ENCODE measurements at regions not wholly inside any gene's neighbourhood (a gene's known extent, or its start where the extent isn't known, plus 50 kb on each side); places are given as distances from the start of the nearest gene placed in this dataset.

- no peak for DNase-seq (ENCODE audit: low spot score in 2 of 2, unreplicated experiment in 2 of 2)
- Mint-ChIP-seq H3K27me3 (ENCODE audit: low read depth) (peaks cover 22% of the 10 kb centered on the region), H3K9me3 (no peaks in the 10 kb centered on the region), H3K4me3 (no peak overlapping the region), H3K27ac (no peak overlapping the region), H3K4me1 (peaks cover 80% of the 10 kb centered on the region), H3K36me3 (no peaks in the 10 kb centered on the region)
- TF ChIP-seq, protein P1, sequence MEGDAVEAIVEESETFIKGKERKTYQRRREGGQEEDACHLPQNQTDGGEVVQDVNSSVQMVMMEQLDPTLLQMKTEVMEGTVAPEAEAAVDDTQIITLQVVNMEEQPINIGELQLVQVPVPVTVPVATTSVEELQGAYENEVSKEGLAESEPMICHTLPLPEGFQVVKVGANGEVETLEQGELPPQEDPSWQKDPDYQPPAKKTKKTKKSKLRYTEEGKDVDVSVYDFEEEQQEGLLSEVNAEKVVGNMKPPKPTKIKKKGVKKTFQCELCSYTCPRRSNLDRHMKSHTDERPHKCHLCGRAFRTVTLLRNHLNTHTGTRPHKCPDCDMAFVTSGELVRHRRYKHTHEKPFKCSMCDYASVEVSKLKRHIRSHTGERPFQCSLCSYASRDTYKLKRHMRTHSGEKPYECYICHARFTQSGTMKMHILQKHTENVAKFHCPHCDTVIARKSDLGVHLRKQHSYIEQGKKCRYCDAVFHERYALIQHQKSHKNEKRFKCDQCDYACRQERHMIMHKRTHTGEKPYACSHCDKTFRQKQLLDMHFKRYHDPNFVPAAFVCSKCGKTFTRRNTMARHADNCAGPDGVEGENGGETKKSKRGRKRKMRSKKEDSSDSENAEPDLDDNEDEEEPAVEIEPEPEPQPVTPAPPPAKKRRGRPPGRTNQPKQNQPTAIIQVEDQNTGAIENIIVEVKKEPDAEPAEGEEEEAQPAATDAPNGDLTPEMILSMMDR (IDR thresholded peaks at IDR 0.05; ENCODE audit: unreplicated experiment), result no peak
These were observed 51.6 kb upstream of the DLK1 start for GRCh38 chr14:100674897-100675619.

DNA sequence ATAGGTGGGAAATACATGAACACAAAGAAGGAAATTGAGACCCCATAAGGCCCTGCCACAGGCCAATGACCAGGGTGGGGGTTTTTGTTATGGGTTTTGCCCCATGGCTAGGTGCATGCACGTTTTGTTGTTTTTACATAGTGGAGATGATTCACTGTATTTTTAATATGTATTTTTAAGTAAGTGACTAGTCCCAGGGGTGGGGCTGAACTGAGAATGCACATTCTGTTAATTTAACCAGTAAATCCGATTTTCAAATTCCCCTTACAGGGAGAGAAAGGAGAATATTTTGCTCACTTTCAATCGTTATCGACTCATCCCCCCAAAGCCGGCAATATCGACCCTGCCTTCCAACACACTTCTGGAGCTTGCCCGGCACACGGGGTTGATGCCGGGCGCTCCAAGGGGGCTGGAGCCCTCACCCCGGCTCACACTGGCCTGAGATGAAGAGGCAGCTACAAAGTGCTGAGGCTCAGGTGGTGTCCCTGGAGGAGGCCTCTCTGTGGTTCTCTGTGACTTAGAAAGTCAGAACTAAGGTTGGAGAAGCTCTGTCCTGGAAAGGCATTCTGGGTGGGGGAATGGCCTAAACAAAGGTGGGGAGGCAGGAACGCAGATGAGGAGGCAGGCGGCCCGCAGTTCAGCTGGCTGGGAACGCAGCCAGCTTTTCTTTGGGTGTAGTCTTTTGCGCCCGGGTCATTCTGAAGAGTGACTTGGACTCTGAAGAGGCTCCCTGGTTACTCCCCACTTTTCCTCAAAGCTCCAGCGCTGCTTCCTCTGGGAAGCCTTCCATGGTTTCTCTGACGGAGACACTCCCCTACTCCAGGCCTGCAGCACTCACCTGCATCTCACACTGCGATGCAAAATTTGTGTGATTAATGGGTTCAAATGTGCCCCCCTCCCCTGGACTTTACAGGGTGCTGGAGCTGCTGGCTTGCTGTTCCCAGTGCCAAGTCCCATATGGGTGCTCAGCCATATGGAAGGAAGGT is 50.7 kb upstream of the DLK1 start:
- DNase-seq (ENCODE audit: low spot score in 2 of 2, unreplicated experiment in 2 of 2), result no peak
- Mint-ChIP-seq H3K9me3 (no peaks in the 10 kb centered on the region), H3K27ac (peak overlapping the region; percentile 64), H3K4me3 (no peak overlapping the region), H3K36me3 (no peaks in the 10 kb centered on the region), H3K27me3 (ENCODE audit: low read depth) (peaks cover 22% of the 10 kb centered on the region), H3K4me1 (peaks cover 78% of the 10 kb centered on the region)
- TF ChIP-seq, protein P1 (IDR thresholded peaks at IDR 0.05; ENCODE audit: unreplicated experiment), result no peak
